ENCODE measurements at regions not wholly inside any gene's neighbourhood (a gene's known extent, or its start where the extent isn't known, plus 50 kb on each side); places are given as distances from the start of the nearest gene placed in this dataset.

DNA sequence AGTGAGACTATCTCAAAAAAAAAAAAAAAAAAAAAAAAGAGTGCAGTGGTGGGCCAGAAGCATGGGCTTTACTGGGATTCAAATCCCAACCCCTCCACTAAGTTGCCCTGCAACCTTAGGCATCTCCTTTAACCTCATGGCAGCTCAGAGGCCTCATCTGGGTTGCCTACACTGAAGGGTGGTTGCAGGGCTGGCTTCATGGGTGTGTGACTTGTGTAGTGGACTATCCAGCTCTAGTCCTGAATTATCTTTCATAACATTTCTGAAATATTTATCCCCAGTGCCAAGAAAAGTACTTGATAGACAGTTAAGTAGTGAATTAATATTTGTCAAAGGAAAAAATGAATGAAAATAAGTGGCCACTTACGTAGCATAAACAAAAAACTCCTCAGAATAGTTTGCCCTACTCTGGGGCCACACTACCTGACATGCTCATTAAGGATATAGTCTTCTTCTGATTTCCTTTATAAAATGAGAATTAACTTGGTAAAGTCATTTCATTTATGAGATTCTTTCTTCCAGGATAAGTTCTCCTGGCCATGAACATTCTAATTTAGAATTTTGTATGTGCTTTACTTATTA lies 116.0 kb upstream of the SYT13 start:
- TF ChIP-seq, protein P1, sequence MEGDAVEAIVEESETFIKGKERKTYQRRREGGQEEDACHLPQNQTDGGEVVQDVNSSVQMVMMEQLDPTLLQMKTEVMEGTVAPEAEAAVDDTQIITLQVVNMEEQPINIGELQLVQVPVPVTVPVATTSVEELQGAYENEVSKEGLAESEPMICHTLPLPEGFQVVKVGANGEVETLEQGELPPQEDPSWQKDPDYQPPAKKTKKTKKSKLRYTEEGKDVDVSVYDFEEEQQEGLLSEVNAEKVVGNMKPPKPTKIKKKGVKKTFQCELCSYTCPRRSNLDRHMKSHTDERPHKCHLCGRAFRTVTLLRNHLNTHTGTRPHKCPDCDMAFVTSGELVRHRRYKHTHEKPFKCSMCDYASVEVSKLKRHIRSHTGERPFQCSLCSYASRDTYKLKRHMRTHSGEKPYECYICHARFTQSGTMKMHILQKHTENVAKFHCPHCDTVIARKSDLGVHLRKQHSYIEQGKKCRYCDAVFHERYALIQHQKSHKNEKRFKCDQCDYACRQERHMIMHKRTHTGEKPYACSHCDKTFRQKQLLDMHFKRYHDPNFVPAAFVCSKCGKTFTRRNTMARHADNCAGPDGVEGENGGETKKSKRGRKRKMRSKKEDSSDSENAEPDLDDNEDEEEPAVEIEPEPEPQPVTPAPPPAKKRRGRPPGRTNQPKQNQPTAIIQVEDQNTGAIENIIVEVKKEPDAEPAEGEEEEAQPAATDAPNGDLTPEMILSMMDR (IDR thresholded peaks at IDR 0.05) = no peak
- TF ChIP-seq EP300 (IDR thresholded peaks at IDR 0.05) = no peak
